ENCODE measurements at regions not wholly inside any gene's neighbourhood (a gene's known extent, or its start where the extent isn't known, plus 50 kb on each side); places are given as distances from the start of the nearest gene placed in this dataset.

GRCh38 chr13:74838096-74838495 is 643.9 kb downstream of the TBC1D4 start:
- TF ChIP-seq, protein P1, sequence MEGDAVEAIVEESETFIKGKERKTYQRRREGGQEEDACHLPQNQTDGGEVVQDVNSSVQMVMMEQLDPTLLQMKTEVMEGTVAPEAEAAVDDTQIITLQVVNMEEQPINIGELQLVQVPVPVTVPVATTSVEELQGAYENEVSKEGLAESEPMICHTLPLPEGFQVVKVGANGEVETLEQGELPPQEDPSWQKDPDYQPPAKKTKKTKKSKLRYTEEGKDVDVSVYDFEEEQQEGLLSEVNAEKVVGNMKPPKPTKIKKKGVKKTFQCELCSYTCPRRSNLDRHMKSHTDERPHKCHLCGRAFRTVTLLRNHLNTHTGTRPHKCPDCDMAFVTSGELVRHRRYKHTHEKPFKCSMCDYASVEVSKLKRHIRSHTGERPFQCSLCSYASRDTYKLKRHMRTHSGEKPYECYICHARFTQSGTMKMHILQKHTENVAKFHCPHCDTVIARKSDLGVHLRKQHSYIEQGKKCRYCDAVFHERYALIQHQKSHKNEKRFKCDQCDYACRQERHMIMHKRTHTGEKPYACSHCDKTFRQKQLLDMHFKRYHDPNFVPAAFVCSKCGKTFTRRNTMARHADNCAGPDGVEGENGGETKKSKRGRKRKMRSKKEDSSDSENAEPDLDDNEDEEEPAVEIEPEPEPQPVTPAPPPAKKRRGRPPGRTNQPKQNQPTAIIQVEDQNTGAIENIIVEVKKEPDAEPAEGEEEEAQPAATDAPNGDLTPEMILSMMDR (IDR thresholded peaks at IDR 0.05), result no peak
- no peak for TF ChIP-seq POLR2A (IDR thresholded peaks at IDR 0.05; ENCODE audit: low read depth)
